D721Med (cell line): ENCODE measurements at regions not wholly inside any gene's neighbourhood (a gene's known extent, or its start where the extent isn't known, plus 50 kb on each side); places are given as distances from the start of the nearest gene placed in this dataset.
"Not testable (repeated sequence)": the region's sequence is repeated elsewhere in the genome, so short reads cannot be mapped to it uniquely, and the experiment has no call there.

Experiments used
- DNase-seq: peaks from one replicate; pipeline ENCODE4 v3.0.0; 2011; ENCODE audit warnings: low spot score; ENCODE audit not compliant: insufficient read length
- FAIRE-seq: peaks from 2 replicates; lab custom pipeline; 2011; peaks lifted over from hg19 to GRCh38; lab: Jason Lieb, UNC
- TF ChIP-seq, protein P1 (sequence below): IDR thresholded peaks from 2 replicates; pipeline ENCODE4 v1.5.1; 2012; ENCODE audit warnings: mild to moderate bottlenecking, control low read depth; ENCODE audit not compliant: insufficient read depth; ENCODE audit errors: missing control alignments

DNA sequence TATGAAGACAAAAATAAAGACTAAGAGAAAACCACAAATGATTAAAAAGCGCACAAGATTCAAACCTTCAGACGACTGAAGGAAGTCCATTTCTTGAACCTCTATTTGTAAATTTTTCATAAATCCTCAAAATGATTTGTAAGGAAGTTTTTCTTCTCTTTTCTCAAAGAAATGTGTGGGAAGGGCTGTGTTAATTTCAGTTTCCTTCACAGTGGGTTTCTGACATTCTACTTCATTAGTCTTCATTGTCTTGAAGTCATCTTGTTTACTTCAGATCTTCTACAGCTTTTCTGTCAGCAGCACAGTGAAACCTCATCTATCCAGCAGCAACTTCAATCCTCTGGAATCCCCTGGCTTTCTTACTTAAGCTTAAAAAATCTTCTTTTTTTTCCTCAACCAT, 87.6 kb upstream of the MYLIP start:
- TF ChIP-seq, protein P1, sequence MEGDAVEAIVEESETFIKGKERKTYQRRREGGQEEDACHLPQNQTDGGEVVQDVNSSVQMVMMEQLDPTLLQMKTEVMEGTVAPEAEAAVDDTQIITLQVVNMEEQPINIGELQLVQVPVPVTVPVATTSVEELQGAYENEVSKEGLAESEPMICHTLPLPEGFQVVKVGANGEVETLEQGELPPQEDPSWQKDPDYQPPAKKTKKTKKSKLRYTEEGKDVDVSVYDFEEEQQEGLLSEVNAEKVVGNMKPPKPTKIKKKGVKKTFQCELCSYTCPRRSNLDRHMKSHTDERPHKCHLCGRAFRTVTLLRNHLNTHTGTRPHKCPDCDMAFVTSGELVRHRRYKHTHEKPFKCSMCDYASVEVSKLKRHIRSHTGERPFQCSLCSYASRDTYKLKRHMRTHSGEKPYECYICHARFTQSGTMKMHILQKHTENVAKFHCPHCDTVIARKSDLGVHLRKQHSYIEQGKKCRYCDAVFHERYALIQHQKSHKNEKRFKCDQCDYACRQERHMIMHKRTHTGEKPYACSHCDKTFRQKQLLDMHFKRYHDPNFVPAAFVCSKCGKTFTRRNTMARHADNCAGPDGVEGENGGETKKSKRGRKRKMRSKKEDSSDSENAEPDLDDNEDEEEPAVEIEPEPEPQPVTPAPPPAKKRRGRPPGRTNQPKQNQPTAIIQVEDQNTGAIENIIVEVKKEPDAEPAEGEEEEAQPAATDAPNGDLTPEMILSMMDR = no peak
- no peak for FAIRE-seq
- DNase-seq = no peak

DNA sequence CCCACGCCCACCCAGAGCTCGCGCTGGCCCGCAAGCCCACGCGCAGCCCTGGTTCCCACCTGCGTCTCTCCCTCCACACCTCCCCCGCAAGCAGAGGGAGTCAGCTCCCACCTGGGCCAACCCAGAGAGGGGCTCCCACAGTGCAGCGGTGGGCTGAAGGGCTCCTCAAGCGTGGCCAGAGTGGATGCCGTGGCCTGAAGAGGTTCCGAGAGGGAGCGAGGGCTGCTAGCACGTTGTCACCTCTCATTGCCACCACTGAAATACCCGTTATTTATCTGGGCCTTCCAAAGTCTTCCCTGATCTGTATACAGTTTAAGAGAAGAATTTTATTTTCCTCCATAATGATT, 88.3 kb upstream of the MYLIP start:
- DNase-seq = no peak
- no peak for FAIRE-seq
- TF ChIP-seq, protein P1 = no peak

DNA sequence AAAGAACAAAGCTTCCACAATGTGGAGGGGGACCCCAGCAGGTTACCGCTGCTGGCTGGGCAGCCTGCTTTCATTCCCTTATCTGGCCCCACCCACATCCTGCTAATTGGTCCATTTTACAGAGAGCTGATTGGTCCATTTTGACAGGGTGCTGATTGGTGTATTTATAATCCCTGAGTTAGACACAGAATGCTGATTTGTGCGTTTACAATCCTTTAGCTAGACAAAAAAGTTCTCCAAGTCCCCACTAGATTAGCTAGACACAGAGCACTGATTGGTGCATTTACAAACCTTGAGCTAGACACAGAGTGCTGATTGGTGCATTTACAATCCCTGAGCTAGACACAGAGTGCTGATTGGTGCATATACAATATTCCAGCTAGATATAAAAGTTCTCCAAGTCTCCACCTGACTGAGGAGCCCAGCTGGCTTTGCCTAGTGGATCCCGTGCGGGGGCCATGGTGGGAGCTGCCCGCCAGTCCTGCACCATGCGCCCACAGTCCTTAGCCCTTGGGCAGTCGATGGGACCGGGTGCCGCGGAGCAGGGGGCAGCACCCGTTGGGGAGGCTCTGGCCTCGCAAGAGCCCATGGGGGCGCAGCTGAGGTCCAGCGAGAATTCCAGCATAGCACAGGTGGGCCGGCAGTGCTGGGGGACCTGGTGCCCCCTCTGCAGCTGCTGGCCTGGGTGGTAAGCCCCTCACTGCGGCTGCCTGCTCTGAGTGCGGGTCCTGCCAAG, 88.8 kb upstream of the MYLIP start:
- FAIRE-seq, DNase-seq: not testable (repeated sequence)

DNA sequence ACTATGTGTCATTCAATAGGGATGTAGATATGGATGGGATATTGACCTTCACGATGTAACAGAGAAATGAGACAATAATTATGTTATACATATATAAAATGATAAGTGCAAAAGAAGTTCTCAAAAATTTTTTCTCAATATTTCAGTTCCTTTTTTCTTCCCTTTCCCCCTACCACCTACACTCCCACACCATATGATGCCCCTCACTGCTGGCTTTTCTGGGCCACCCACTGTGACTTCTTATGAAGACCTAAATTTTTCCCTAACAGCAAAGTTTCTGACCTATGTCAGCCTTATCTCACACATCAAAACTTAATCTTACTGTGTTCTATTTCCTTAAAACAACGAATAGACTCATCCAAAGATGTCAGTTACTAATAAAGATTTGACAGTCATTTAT, 89.9 kb upstream of the MYLIP start:
- DNase-seq = no peak
- TF ChIP-seq, protein P1 = no peak
- FAIRE-seq = no peak

DNA sequence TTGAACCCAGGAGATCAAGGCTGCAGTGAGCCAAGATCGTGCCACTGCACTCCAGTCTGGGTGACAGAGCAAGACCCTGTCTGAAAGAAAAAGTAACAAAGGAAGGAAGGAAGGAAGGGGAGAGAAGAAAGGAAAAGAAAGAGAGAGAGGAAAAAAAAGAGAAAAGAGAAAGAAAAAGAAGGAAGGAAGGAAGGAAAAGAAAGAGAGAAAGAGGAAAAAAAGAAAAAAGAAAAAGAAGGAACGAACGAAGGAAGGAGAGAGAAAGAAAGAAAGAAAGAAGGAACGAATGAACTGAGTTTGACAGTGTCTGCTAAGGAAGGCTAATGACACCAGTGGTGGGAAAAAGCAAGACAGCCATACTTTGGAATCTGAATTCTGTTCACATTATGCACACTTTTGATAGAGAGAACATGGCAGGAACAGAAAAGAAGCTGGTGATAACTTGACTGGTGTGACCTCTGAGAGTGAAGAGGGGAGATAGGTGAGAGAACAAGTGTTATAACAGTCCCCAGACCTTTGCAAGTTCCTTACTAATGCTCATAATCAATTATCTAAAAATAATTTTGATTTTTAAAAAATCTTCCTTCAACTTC, 93.3 kb upstream of the MYLIP start:
- FAIRE-seq = no peak
- DNase-seq = no peak
- TF ChIP-seq, protein P1 = no peak

DNA sequence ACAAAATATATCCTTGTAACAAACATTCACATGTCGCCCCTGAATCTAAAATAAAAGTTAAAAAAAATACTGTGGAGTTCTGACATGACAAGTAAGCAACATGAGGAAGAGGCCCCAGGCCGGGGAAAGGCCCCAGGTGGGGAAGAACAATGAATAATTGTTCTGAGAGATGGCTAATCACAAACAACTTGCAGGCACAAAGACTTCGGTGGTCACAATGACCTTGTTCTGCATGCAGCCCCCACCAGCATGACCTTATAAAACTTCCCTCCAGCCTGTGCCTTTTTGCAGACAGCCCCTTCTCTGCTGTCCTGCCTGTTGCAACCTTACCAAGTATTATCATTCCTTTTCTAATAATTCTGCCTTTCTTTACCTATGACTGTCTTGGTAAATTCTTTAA, 95.7 kb upstream of the MYLIP start:
- no peak for FAIRE-seq
- TF ChIP-seq, protein P1 = no peak
- no peak for DNase-seq

DNA sequence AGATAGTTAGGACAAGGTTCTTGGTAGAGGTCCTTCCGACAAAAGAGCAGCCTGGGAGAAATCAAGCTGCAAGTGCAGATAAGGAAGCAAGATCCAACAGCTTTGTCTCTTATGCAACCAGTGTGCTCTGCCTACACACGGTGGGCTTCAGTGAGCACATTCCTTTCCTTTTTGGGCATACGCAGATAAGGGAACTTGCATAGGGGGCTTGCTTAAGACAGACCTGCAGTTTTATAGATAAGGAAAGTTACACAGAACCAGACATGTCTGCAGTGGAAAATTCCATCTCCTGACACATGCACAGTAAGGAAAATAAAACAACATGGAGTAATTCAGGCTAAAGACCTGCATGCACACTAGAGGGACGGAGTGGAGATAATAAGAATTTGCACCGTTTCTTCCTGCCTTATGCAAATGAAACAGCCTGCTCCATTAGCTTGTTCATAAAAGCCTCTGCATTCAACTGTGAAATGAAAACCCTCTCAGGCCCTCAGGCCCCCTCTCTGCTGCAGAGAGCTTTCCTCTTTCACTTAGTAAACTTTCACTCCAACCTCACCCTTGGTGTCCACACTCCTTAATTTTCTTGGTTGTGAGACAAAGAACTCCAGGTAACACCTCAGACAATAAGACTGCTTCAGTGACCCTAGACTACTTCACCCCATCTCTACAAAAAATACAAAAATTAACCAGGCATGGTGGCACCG, 97.5 kb upstream of the MYLIP start:
- TF ChIP-seq, protein P1 = no peak
- DNase-seq (no peak), FAIRE-seq (no peak)
